Tibial nerve (tissue), 4 donors: ENCODE measurements at regions not wholly inside any gene's neighbourhood (a gene's known extent, or its start where the extent isn't known, plus 50 kb on each side); places are given as distances from the start of the nearest gene placed in this dataset.

Experiments used
- CTCF ChIP-seq, 5 experiments: fragments of 200-600 bp in 3 of 5; fragments of 450-650 bp in 2 of 5; sonication (generic) in 3 of 5; IDR thresholded peaks; one replicate each; pipeline ENCODE4 v1.5.1; 2016 to 2019; ENCODE audit warnings: antibody characterized with exemption in 5 of 5, mild to moderate bottlenecking in 3 of 5, moderate library complexity in 2 of 5
- EP300 ChIP-seq, 2 donors: sonication (generic); formaldehyde crosslinking; IDR thresholded peaks; one replicate each; pipeline ENCODE4 v1.6.1; 2017; ENCODE audit warnings: antibody characterized with exemption in 2 of 2, mild to moderate bottlenecking in 1 of 2
- POLR2A ChIP-seq, 2 donors: fragments of 450-650 bp; IDR thresholded peaks; one replicate each; pipeline ENCODE4 v1.6.1; 2017; ENCODE audit warnings: antibody characterized with exemption in 2 of 2, mild to moderate bottlenecking in 2 of 2, moderate library complexity in 2 of 2

- TF ChIP-seq CTCF (IDR thresholded peaks at IDR 0.05) = no peak
- TF ChIP-seq POLR2A (IDR thresholded peaks at IDR 0.05) = no peak
- TF ChIP-seq EP300 (IDR thresholded peaks at IDR 0.05) = no peak
These were observed 84.7 kb upstream of the HTR4 start for GRCh38 chr5:148739023-148739422.
